ENCODE measurements at regions not wholly inside any gene's neighbourhood (a gene's known extent, or its start where the extent isn't known, plus 50 kb on each side); places are given as distances from the start of the nearest gene placed in this dataset.
"Not testable (repeated sequence)": the region's sequence is repeated elsewhere in the genome, so short reads cannot be mapped to it uniquely, and the experiment has no call there.

GRCh38 chr7:115654384-115655214 is 376.0 kb downstream of the TFEC start:
- DNase-seq (ENCODE audit: low read depth in 3 of 3, low spot score in 2 of 3): peak in 1 of 3 donors; percentile 19

GRCh38 chr7:115649429-115649828 is 381.1 kb downstream of the TFEC start:
- DNase-seq (ENCODE audit: low read depth in 3 of 3, low spot score in 2 of 3): no peak

- no peak for DNase-seq (ENCODE audit: low read depth in 3 of 3, low spot score in 2 of 3)
These were observed 382.9 kb downstream of the TFEC start for GRCh38 chr7:115647712-115648111.

GRCh38 chr7:115642194-115642593 is 388.4 kb downstream of the TFEC start:
- DNase-seq (ENCODE audit: low read depth in 3 of 3, low spot score in 2 of 3): no peak

- no peak for DNase-seq (ENCODE audit: low read depth in 3 of 3, low spot score in 2 of 3)
These were observed 391.7 kb downstream of the TFEC start for GRCh38 chr7:115638853-115639252.

GRCh38 chr7:115637128-115637527 is 393.4 kb downstream of the TFEC start:
- DNase-seq (ENCODE audit: low read depth in 3 of 3, low spot score in 2 of 3): no peak

- DNase-seq (ENCODE audit: low read depth in 3 of 3, low spot score in 2 of 3): no peak
These were observed 394.7 kb downstream of the TFEC start for GRCh38 chr7:115635876-115636275.

- no peak for DNase-seq (ENCODE audit: low read depth in 3 of 3, low spot score in 2 of 3)
These were observed 395.2 kb downstream of the TFEC start for GRCh38 chr7:115635376-115635775.

GRCh38 chr7:115634633-115635032 is 395.9 kb downstream of the TFEC start:
- no peak for DNase-seq (ENCODE audit: low read depth in 3 of 3, low spot score in 2 of 3)

- no peak for DNase-seq (ENCODE audit: low read depth in 3 of 3, low spot score in 2 of 3)
These were observed 397.9 kb downstream of the TFEC start for GRCh38 chr7:115632636-115633035.

GRCh38 chr7:115631782-115632181 is 398.8 kb downstream of the TFEC start:
- no peak for DNase-seq (ENCODE audit: low read depth in 3 of 3, low spot score in 2 of 3)

GRCh38 chr7:115630049-115630448 is 400.5 kb downstream of the TFEC start:
- no peak for DNase-seq (ENCODE audit: low read depth in 3 of 3, low spot score in 2 of 3)

GRCh38 chr7:115618676-115619075 is 411.9 kb downstream of the TFEC start:
- no peak for DNase-seq (ENCODE audit: low read depth in 3 of 3, low spot score in 2 of 3)

GRCh38 chr7:115613836-115614235 is 416.7 kb downstream of the TFEC start:
- no peak for DNase-seq (ENCODE audit: low read depth in 3 of 3, low spot score in 2 of 3)

- DNase-seq (ENCODE audit: low read depth in 3 of 3, low spot score in 2 of 3): no peak
These were observed 427.1 kb downstream of the TFEC start for GRCh38 chr7:115603416-115603815.

GRCh38 chr7:115600207-115600606 is 430.4 kb downstream of the TFEC start:
- no peak for DNase-seq (ENCODE audit: low read depth in 3 of 3, low spot score in 2 of 3)

GRCh38 chr7:115599184-115599583 is 431.4 kb downstream of the TFEC start:
- not testable (repeated sequence) for DNase-seq (ENCODE audit: low read depth in 3 of 3, low spot score in 2 of 3)

GRCh38 chr7:115597220-115597619 is 433.3 kb downstream of the TFEC start:
- not testable (repeated sequence) for DNase-seq (ENCODE audit: low read depth in 3 of 3, low spot score in 2 of 3)

GRCh38 chr7:115593111-115593510 is 437.5 kb downstream of the TFEC start:
- no peak for DNase-seq (ENCODE audit: low read depth in 3 of 3, low spot score in 2 of 3)

- DNase-seq (ENCODE audit: low read depth in 3 of 3, low spot score in 2 of 3): no peak
These were observed 445.4 kb downstream of the TFEC start for GRCh38 chr7:115585015-115585718.

GRCh38 chr7:115582956-115583355 is 447.6 kb downstream of the TFEC start:
- no peak for DNase-seq (ENCODE audit: low read depth in 3 of 3, low spot score in 2 of 3)

- DNase-seq (ENCODE audit: low read depth in 3 of 3, low spot score in 2 of 3): no peak
These were observed 452.0 kb downstream of the TFEC start for GRCh38 chr7:115578576-115578975.
